ENCODE measurements at regions not wholly inside any gene's neighbourhood (a gene's known extent, or its start where the extent isn't known, plus 50 kb on each side); places are given as distances from the start of the nearest gene placed in this dataset.

GRCh38 chr5:28561522-28561921 is 1523.1 kb upstream of the CDH9 start:
- Histone ChIP-seq H3K9me3 (ENCODE audit: control insufficient read depth in 2 of 2, insufficient read depth in 1 of 2, low read depth in 1 of 2, low read length in 1 of 2) (peaks cover 0 to 6% of the 10 kb centered on the region in 2 donors), H3K4me1 (ENCODE audit: control insufficient read depth in 3 of 3, insufficient read depth in 2 of 3, low read depth in 1 of 3, low read length in 2 of 3) (no peaks in the 10 kb centered on the region), H3K36me3 (ENCODE audit: control insufficient read depth in 3 of 3, insufficient read depth in 2 of 3, low read depth in 1 of 3, low read length in 3 of 3) (no peaks in the 10 kb centered on the region), H3K27ac (ENCODE audit: low read depth in 1 of 3, low read length in 2 of 3) (no peak overlapping the region), H3K27me3 (ENCODE audit: control insufficient read depth in 3 of 3, insufficient read depth in 3 of 3, low read length in 3 of 3) (no peaks in the 10 kb centered on the region), H3K4me3 (ENCODE audit: low read depth in 1 of 3, low read length in 3 of 3) (no peak overlapping the region)
- DNase-seq (no peak), FAIRE-seq (no peak)

GRCh38 chr5:28558196-28558595 is 1519.8 kb upstream of the CDH9 start:
- H3K27me3 ChIP-seq (ENCODE audit: control insufficient read depth in 3 of 3, insufficient read depth in 3 of 3, low read length in 3 of 3) = no peaks in the 10 kb centered on the region
- WGBS, 3 donors = 63 to 76% (median 67%) methylated on average over 1 of the region's 1 CpG
- no peak overlapping the region for H3K27ac ChIP-seq (ENCODE audit: low read depth in 1 of 3, low read length in 2 of 3)
- no peaks in the 10 kb centered on the region for H3K4me1 ChIP-seq (ENCODE audit: control insufficient read depth in 3 of 3, insufficient read depth in 2 of 3, low read depth in 1 of 3, low read length in 2 of 3)
- H3K36me3 ChIP-seq (ENCODE audit: control insufficient read depth in 3 of 3, insufficient read depth in 2 of 3, low read depth in 1 of 3, low read length in 3 of 3) = no peaks in the 10 kb centered on the region
- no peak for FAIRE-seq
- H3K4me3 ChIP-seq (ENCODE audit: low read depth in 1 of 3, low read length in 3 of 3) = no peak overlapping the region
- no peak for DNase-seq
- H3K9me3 ChIP-seq (ENCODE audit: control insufficient read depth in 2 of 2, insufficient read depth in 1 of 2, low read depth in 1 of 2, low read length in 1 of 2) = peaks cover 0 to 6% of the 10 kb centered on the region in 2 donors

GRCh38 chr5:28557114-28557513 is 1518.7 kb upstream of the CDH9 start:
- Histone ChIP-seq H3K27ac (ENCODE audit: low read depth in 1 of 3, low read length in 2 of 3) (no peak overlapping the region), H3K36me3 (ENCODE audit: control insufficient read depth in 3 of 3, insufficient read depth in 2 of 3, low read depth in 1 of 3, low read length in 3 of 3) (no peaks in the 10 kb centered on the region), H3K27me3 (ENCODE audit: control insufficient read depth in 3 of 3, insufficient read depth in 3 of 3, low read length in 3 of 3) (no peaks in the 10 kb centered on the region), H3K9me3 (ENCODE audit: control insufficient read depth in 2 of 2, insufficient read depth in 1 of 2, low read depth in 1 of 2, low read length in 1 of 2) (peaks cover 0 to 6% of the 10 kb centered on the region in 2 donors), H3K4me1 (ENCODE audit: control insufficient read depth in 3 of 3, insufficient read depth in 2 of 3, low read depth in 1 of 3, low read length in 2 of 3) (no peaks in the 10 kb centered on the region), H3K4me3 (ENCODE audit: low read depth in 1 of 3, low read length in 3 of 3) (no peak overlapping the region)
- DNase-seq = no peak
- no peak for FAIRE-seq

GRCh38 chr5:28549588-28549987 is 1511.2 kb upstream of the CDH9 start:
- H3K4me1 ChIP-seq (ENCODE audit: control insufficient read depth in 3 of 3, insufficient read depth in 2 of 3, low read depth in 1 of 3, low read length in 2 of 3) = no peaks in the 10 kb centered on the region
- no peak overlapping the region for H3K27ac ChIP-seq (ENCODE audit: low read depth in 1 of 3, low read length in 2 of 3)
- FAIRE-seq (no peak), DNase-seq (no peak)
- 15 to 47% (median 24%) methylated on average over 2 of the region's 2 CpGs for WGBS, 3 donors
- no peaks in the 10 kb centered on the region for H3K36me3 ChIP-seq (ENCODE audit: control insufficient read depth in 3 of 3, insufficient read depth in 2 of 3, low read depth in 1 of 3, low read length in 3 of 3)
- H3K4me3 ChIP-seq (ENCODE audit: low read depth in 1 of 3, low read length in 3 of 3) = no peak overlapping the region
- no peaks in the 10 kb centered on the region for H3K9me3 ChIP-seq (ENCODE audit: control insufficient read depth in 2 of 2, insufficient read depth in 1 of 2, low read depth in 1 of 2, low read length in 1 of 2)
- H3K27me3 ChIP-seq (ENCODE audit: control insufficient read depth in 3 of 3, insufficient read depth in 3 of 3, low read length in 3 of 3) = no peaks in the 10 kb centered on the region

- FAIRE-seq (no peak), DNase-seq (no peak)
- H3K36me3 ChIP-seq (ENCODE audit: control insufficient read depth in 3 of 3, insufficient read depth in 2 of 3, low read depth in 1 of 3, low read length in 3 of 3) = no peaks in the 10 kb centered on the region
- no peak overlapping the region for H3K27ac ChIP-seq (ENCODE audit: low read depth in 1 of 3, low read length in 2 of 3)
- H3K9me3 ChIP-seq (ENCODE audit: control insufficient read depth in 2 of 2, insufficient read depth in 1 of 2, low read depth in 1 of 2, low read length in 1 of 2) = no peaks in the 10 kb centered on the region
- no peak overlapping the region for H3K4me3 ChIP-seq (ENCODE audit: low read depth in 1 of 3, low read length in 3 of 3)
- no peaks in the 10 kb centered on the region for H3K27me3 ChIP-seq (ENCODE audit: control insufficient read depth in 3 of 3, insufficient read depth in 3 of 3, low read length in 3 of 3)
- 7 to 41% (median 20%) methylated on average over 1 of the region's 1 CpG for WGBS, 3 donors
- H3K4me1 ChIP-seq (ENCODE audit: control insufficient read depth in 3 of 3, insufficient read depth in 2 of 3, low read depth in 1 of 3, low read length in 2 of 3) = no peaks in the 10 kb centered on the region
Observed at GRCh38 chr5:28548856-28549255, 1510.5 kb upstream of the CDH9 start.

GRCh38 chr5:28544501-28544900 is 1506.1 kb upstream of the CDH9 start:
- Histone ChIP-seq H3K9me3 (ENCODE audit: control insufficient read depth in 2 of 2, insufficient read depth in 1 of 2, low read depth in 1 of 2, low read length in 1 of 2) (no peaks in the 10 kb centered on the region), H3K27me3 (ENCODE audit: control insufficient read depth in 3 of 3, insufficient read depth in 3 of 3, low read length in 3 of 3) (no peaks in the 10 kb centered on the region), H3K36me3 (ENCODE audit: control insufficient read depth in 3 of 3, insufficient read depth in 2 of 3, low read depth in 1 of 3, low read length in 3 of 3) (no peaks in the 10 kb centered on the region), H3K4me3 (ENCODE audit: low read depth in 1 of 3, low read length in 3 of 3) (no peak overlapping the region), H3K27ac (ENCODE audit: low read depth in 1 of 3, low read length in 2 of 3) (no peak overlapping the region), H3K4me1 (ENCODE audit: control insufficient read depth in 3 of 3, insufficient read depth in 2 of 3, low read depth in 1 of 3, low read length in 2 of 3) (no peaks in the 10 kb centered on the region)
- DNase-seq (no peak), FAIRE-seq (no peak)

- DNase-seq (no peak), FAIRE-seq (no peak)
- Histone ChIP-seq H3K9me3 (ENCODE audit: control insufficient read depth in 2 of 2, insufficient read depth in 1 of 2, low read depth in 1 of 2, low read length in 1 of 2) (no peaks in the 10 kb centered on the region), H3K27ac (ENCODE audit: low read depth in 1 of 3, low read length in 2 of 3) (no peak overlapping the region), H3K36me3 (ENCODE audit: control insufficient read depth in 3 of 3, insufficient read depth in 2 of 3, low read depth in 1 of 3, low read length in 3 of 3) (no peaks in the 10 kb centered on the region), H3K4me3 (ENCODE audit: low read depth in 1 of 3, low read length in 3 of 3) (no peak overlapping the region), H3K27me3 (ENCODE audit: control insufficient read depth in 3 of 3, insufficient read depth in 3 of 3, low read length in 3 of 3) (no peaks in the 10 kb centered on the region), H3K4me1 (ENCODE audit: control insufficient read depth in 3 of 3, insufficient read depth in 2 of 3, low read depth in 1 of 3, low read length in 2 of 3) (no peaks in the 10 kb centered on the region)
Observed at GRCh38 chr5:28543473-28544098, 1505.2 kb upstream of the CDH9 start.

GRCh38 chr5:28542987-28543386 is 1504.6 kb upstream of the CDH9 start:
- H3K27me3 ChIP-seq (ENCODE audit: control insufficient read depth in 3 of 3, insufficient read depth in 3 of 3, low read length in 3 of 3) = no peaks in the 10 kb centered on the region
- H3K4me3 ChIP-seq (ENCODE audit: low read depth in 1 of 3, low read length in 3 of 3) = no peak overlapping the region
- FAIRE-seq (no peak), DNase-seq (no peak)
- H3K9me3 ChIP-seq (ENCODE audit: control insufficient read depth in 2 of 2, insufficient read depth in 1 of 2, low read depth in 1 of 2, low read length in 1 of 2) = no peaks in the 10 kb centered on the region
- no peak overlapping the region for H3K27ac ChIP-seq (ENCODE audit: low read depth in 1 of 3, low read length in 2 of 3)
- H3K4me1 ChIP-seq (ENCODE audit: control insufficient read depth in 3 of 3, insufficient read depth in 2 of 3, low read depth in 1 of 3, low read length in 2 of 3) = no peaks in the 10 kb centered on the region
- H3K36me3 ChIP-seq (ENCODE audit: control insufficient read depth in 3 of 3, insufficient read depth in 2 of 3, low read depth in 1 of 3, low read length in 3 of 3) = no peaks in the 10 kb centered on the region
- WGBS, 3 donors = 49 to 55% (median 49%) methylated on average over 3 of the region's 3 CpGs

GRCh38 chr5:28523888-28524635 is 1485.7 kb upstream of the CDH9 start:
- Histone ChIP-seq H3K4me1 (ENCODE audit: control insufficient read depth in 3 of 3, insufficient read depth in 2 of 3, low read depth in 1 of 3, low read length in 2 of 3) (no peaks in the 10 kb centered on the region), H3K27ac (ENCODE audit: low read depth in 1 of 3, low read length in 2 of 3) (no peak overlapping the region), H3K27me3 (ENCODE audit: control insufficient read depth in 3 of 3, insufficient read depth in 3 of 3, low read length in 3 of 3) (no peaks in the 10 kb centered on the region), H3K9me3 (ENCODE audit: control insufficient read depth in 2 of 2, insufficient read depth in 1 of 2, low read depth in 1 of 2, low read length in 1 of 2) (peaks cover 1 to 4% of the 10 kb centered on the region in 2 donors), H3K36me3 (ENCODE audit: control insufficient read depth in 3 of 3, insufficient read depth in 2 of 3, low read depth in 1 of 3, low read length in 3 of 3) (no peaks in the 10 kb centered on the region), H3K4me3 (ENCODE audit: low read depth in 1 of 3, low read length in 3 of 3) (no peak overlapping the region)
- 64 to 73% (median 69%) methylated on average over 4 of the region's 4 CpGs for WGBS, 3 donors
- no peak for FAIRE-seq
- DNase-seq = no peak

All from small intestine (tissue), 7 donors.